ENCODE measurements at regions not wholly inside any gene's neighbourhood (a gene's known extent, or its start where the extent isn't known, plus 50 kb on each side); places are given as distances from the start of the nearest gene placed in this dataset.

DNA sequence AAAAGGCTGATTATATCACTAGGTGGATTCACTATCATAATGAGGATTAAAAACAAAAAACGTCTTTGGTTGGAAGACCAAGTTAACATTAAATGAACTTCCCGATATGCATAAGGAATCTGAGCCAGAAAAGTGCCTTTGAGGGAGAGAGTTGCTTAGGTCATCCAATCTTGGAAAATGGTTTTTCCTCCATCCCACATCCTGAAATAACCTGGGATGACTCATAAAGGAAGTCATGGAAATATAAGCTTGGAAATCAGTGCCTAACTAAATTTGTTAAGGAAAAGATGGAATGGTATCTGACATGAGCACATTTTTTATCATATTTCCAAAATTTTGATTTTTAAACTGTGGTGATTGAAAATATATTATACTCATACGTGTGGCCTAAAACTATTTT is 66.0 kb downstream of the KBTBD8 start:
- TF ChIP-seq, protein P1, sequence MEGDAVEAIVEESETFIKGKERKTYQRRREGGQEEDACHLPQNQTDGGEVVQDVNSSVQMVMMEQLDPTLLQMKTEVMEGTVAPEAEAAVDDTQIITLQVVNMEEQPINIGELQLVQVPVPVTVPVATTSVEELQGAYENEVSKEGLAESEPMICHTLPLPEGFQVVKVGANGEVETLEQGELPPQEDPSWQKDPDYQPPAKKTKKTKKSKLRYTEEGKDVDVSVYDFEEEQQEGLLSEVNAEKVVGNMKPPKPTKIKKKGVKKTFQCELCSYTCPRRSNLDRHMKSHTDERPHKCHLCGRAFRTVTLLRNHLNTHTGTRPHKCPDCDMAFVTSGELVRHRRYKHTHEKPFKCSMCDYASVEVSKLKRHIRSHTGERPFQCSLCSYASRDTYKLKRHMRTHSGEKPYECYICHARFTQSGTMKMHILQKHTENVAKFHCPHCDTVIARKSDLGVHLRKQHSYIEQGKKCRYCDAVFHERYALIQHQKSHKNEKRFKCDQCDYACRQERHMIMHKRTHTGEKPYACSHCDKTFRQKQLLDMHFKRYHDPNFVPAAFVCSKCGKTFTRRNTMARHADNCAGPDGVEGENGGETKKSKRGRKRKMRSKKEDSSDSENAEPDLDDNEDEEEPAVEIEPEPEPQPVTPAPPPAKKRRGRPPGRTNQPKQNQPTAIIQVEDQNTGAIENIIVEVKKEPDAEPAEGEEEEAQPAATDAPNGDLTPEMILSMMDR (IDR thresholded peaks at IDR 0.05) = no peak
- no peak for TF ChIP-seq POLR2A (IDR thresholded peaks at IDR 0.05)
